ENCODE measurements at regions not wholly inside any gene's neighbourhood (a gene's known extent, or its start where the extent isn't known, plus 50 kb on each side); places are given as distances from the start of the nearest gene placed in this dataset.

DNA sequence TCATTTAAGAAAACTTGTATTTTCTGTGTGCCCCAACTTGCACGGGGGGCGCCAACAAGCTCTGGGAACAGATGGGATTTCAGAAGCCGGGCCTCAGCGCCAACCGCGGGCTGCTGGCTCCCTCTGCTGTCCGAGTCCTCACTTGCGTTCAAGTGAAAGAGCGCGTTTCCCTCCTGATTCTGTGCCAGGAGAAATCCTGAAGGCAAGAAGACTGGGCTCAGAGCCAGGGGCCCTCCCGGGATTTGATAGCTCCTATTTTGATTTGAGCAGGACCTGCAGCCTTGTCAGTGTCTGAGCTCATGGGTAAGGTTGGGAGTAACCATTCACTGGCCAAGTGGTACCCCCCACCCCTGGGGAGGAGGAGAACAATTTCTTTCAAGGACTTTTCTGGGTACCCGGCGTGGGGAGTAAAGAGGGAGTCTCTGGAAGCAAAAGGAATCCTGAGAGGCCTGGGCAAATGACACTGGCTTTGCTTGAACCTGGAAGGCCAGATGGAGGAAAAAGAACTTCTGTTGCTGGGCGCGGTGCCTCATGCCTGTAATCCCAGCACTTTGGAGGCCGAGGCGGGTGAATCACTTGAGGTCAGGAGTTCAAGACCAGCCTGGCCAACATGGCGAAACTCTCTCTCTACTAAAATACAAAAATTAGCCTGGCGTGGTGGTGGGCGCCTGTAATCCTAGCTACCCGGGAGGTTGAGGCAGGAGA lies 179.0 kb upstream of the RGS6 start:
- Histone ChIP-seq H3K79me1 (replicated peaks; ENCODE audit: low read length, poor library complexity, severe bottlenecking) (no peaks in the 10 kb centered on the region), H4K91ac (ENCODE audit: low read length) (no peak overlapping the region), H2BK15ac (ENCODE audit: low read depth, poor library complexity, severe bottlenecking) (no peak overlapping the region), H3K4me2 (ENCODE audit: low read length, poor library complexity, severe bottlenecking) (peak overlapping the region; percentile 64), H4K8ac (ENCODE audit: low read length) (no peak overlapping the region), H3K9me3 (ENCODE audit: control insufficient read depth, low read length) (peaks cover 11% of the 10 kb centered on the region), H2BK12ac (ENCODE audit: low read length in 2 of 2) (no peak overlapping the region), H3K4me3 (ENCODE audit: insufficient read depth in 1 of 2, low read depth in 1 of 2, low read length in 2 of 2) (peak overlapping the region in 1 of 2 experiments; percentile 59), H3K27ac (ENCODE audit: low read length, poor library complexity, severe bottlenecking) (no peak overlapping the region), H2AFZ (ENCODE audit: low read depth, low read length) (no peak overlapping the region), H3K27me3 (ENCODE audit: control insufficient read depth in 1 of 2, insufficient read depth in 1 of 2, low read length in 2 of 2) (no peaks in the 10 kb centered on the region), H3K4ac (ENCODE audit: low read depth in 1 of 2, low read length in 2 of 2) (no peak overlapping the region), H2BK120ac (ENCODE audit: low read depth, low read length) (no peak overlapping the region), H3K9ac (ENCODE audit: low read length) (peak overlapping the region; percentile 82), H3K36me3 (ENCODE audit: control insufficient read depth in 1 of 2, insufficient read depth in 2 of 2, low read depth in 1 of 2, low read length in 2 of 2) (no peaks in the 10 kb centered on the region), H2AK5ac (ENCODE audit: low read length, severe bottlenecking) (no peak overlapping the region), H3K23ac (ENCODE audit: low read length in 2 of 2) (peak overlapping the region in 1 of 2 experiments; percentile 28), H3K4me1 (ENCODE audit: control insufficient read depth, insufficient read depth, low read depth, low read length) (peaks cover 9% of the 10 kb centered on the region), H3K14ac (ENCODE audit: low read length in 2 of 2) (no peak overlapping the region), H3K18ac (ENCODE audit: low read depth in 1 of 2, low read length in 2 of 2) (no peak overlapping the region), H2BK5ac (ENCODE audit: low read depth, low read length, poor library complexity, severe bottlenecking) (no peak overlapping the region)
- 27% methylated on average over 17 of the region's 21 CpGs for WGBS
- DNase-seq, result peak; percentile 79

DNA sequence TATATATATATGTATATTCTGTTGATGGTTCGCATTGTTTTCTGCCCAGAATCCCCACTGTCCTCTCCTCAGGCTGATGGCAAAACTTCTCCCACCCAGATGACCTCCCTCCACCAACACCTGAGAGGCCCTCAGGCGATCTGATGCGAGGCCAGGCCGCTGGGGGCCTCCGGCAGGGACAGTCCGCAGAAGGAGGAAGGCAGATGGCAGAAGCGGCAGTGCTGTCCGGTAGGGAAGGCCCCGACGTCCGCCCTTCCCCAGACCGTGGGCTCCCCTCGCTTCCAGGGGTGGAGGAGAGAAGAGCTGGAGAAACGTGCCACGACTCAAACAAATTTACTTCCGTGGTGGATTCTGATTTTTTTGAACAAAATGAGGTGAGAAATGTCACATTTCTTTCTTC lies 178.3 kb upstream of the RGS6 start:
- Histone ChIP-seq H3K36me3 (ENCODE audit: control insufficient read depth in 1 of 2, insufficient read depth in 2 of 2, low read depth in 1 of 2, low read length in 2 of 2) (no peaks in the 10 kb centered on the region), H3K4me2 (ENCODE audit: low read length, poor library complexity, severe bottlenecking) (no peak overlapping the region), H2BK15ac (ENCODE audit: low read depth, poor library complexity, severe bottlenecking) (no peak overlapping the region), H3K4me1 (ENCODE audit: control insufficient read depth, insufficient read depth, low read depth, low read length) (peaks cover 9% of the 10 kb centered on the region), H2BK120ac (ENCODE audit: low read depth, low read length) (no peak overlapping the region), H3K4me3 (ENCODE audit: insufficient read depth in 1 of 2, low read depth in 1 of 2, low read length in 2 of 2) (no peak overlapping the region), H3K14ac (ENCODE audit: low read length in 2 of 2) (no peak overlapping the region), H4K91ac (ENCODE audit: low read length) (no peak overlapping the region), H2AFZ (ENCODE audit: low read depth, low read length) (no peak overlapping the region), H3K9me3 (ENCODE audit: control insufficient read depth, low read length) (peaks cover 8% of the 10 kb centered on the region), H3K23ac (ENCODE audit: low read length in 2 of 2) (no peak overlapping the region), H2AK5ac (ENCODE audit: low read length, severe bottlenecking) (no peak overlapping the region), H3K27ac (ENCODE audit: low read length, poor library complexity, severe bottlenecking) (no peak overlapping the region), H2BK12ac (ENCODE audit: low read length in 2 of 2) (no peak overlapping the region), H3K79me1 (replicated peaks; ENCODE audit: low read length, poor library complexity, severe bottlenecking) (no peaks in the 10 kb centered on the region), H3K9ac (ENCODE audit: low read length) (no peak overlapping the region), H3K18ac (ENCODE audit: low read depth in 1 of 2, low read length in 2 of 2) (no peak overlapping the region), H3K4ac (ENCODE audit: low read depth in 1 of 2, low read length in 2 of 2) (no peak overlapping the region), H3K27me3 (ENCODE audit: control insufficient read depth in 1 of 2, insufficient read depth in 1 of 2, low read length in 2 of 2) (no peaks in the 10 kb centered on the region), H2BK5ac (ENCODE audit: low read depth, low read length, poor library complexity, severe bottlenecking) (no peak overlapping the region), H4K8ac (ENCODE audit: low read length) (no peak overlapping the region)
- 96% methylated on average over 14 of the region's 16 CpGs for WGBS
- no peak for DNase-seq

GRCh38 chr14:71754422-71755095 lies 177.7 kb upstream of the RGS6 start:
- WGBS, result 83% methylated on average over 17 of the region's 17 CpGs
- Histone ChIP-seq H2BK12ac (ENCODE audit: low read length in 2 of 2) (peak overlapping the region; percentile 55 to 75), H3K27ac (ENCODE audit: low read length, poor library complexity, severe bottlenecking) (no peak overlapping the region), H2AK5ac (ENCODE audit: low read length, severe bottlenecking) (peak overlapping the region; percentile 25), H3K27me3 (ENCODE audit: control insufficient read depth in 1 of 2, insufficient read depth in 1 of 2, low read length in 2 of 2) (no peaks in the 10 kb centered on the region), H4K8ac (ENCODE audit: low read length) (peak overlapping the region; percentile 65), H4K91ac (ENCODE audit: low read length) (no peak overlapping the region), H3K36me3 (ENCODE audit: control insufficient read depth in 1 of 2, insufficient read depth in 2 of 2, low read depth in 1 of 2, low read length in 2 of 2) (no peaks in the 10 kb centered on the region), H2AFZ (ENCODE audit: low read depth, low read length) (no peak overlapping the region), H3K4me2 (ENCODE audit: low read length, poor library complexity, severe bottlenecking) (no peak overlapping the region), H3K4me3 (ENCODE audit: insufficient read depth in 1 of 2, low read depth in 1 of 2, low read length in 2 of 2) (no peak overlapping the region), H3K23ac (ENCODE audit: low read length in 2 of 2) (no peak overlapping the region), H3K4ac (ENCODE audit: low read depth in 1 of 2, low read length in 2 of 2) (no peak overlapping the region), H2BK15ac (ENCODE audit: low read depth, poor library complexity, severe bottlenecking) (no peak overlapping the region), H2BK120ac (ENCODE audit: low read depth, low read length) (no peak overlapping the region), H3K4me1 (ENCODE audit: control insufficient read depth, insufficient read depth, low read depth, low read length) (peaks cover 8% of the 10 kb centered on the region), H3K14ac (ENCODE audit: low read length in 2 of 2) (no peak overlapping the region), H3K18ac (ENCODE audit: low read depth in 1 of 2, low read length in 2 of 2) (no peak overlapping the region), H3K9me3 (ENCODE audit: control insufficient read depth, low read length) (peaks cover 3% of the 10 kb centered on the region), H3K9ac (ENCODE audit: low read length) (no peak overlapping the region), H3K79me1 (replicated peaks; ENCODE audit: low read length, poor library complexity, severe bottlenecking) (no peaks in the 10 kb centered on the region), H2BK5ac (ENCODE audit: low read depth, low read length, poor library complexity, severe bottlenecking) (no peak overlapping the region)
- DNase-seq, result no peak

- Histone ChIP-seq H3K4me2 (ENCODE audit: low read length, poor library complexity, severe bottlenecking) (no peak overlapping the region), H2BK120ac (ENCODE audit: low read depth, low read length) (no peak overlapping the region), H3K27me3 (ENCODE audit: control insufficient read depth in 1 of 2, insufficient read depth in 1 of 2, low read length in 2 of 2) (no peaks in the 10 kb centered on the region), H3K27ac (ENCODE audit: low read length, poor library complexity, severe bottlenecking) (no peak overlapping the region), H3K9ac (ENCODE audit: low read length) (no peak overlapping the region), H3K4ac (ENCODE audit: low read depth in 1 of 2, low read length in 2 of 2) (no peak overlapping the region), H2BK12ac (ENCODE audit: low read length in 2 of 2) (no peak overlapping the region), H2BK15ac (ENCODE audit: low read depth, poor library complexity, severe bottlenecking) (no peak overlapping the region), H2AFZ (ENCODE audit: low read depth, low read length) (no peak overlapping the region), H3K36me3 (ENCODE audit: control insufficient read depth in 1 of 2, insufficient read depth in 2 of 2, low read depth in 1 of 2, low read length in 2 of 2) (no peaks in the 10 kb centered on the region), H3K79me1 (replicated peaks; ENCODE audit: low read length, poor library complexity, severe bottlenecking) (no peaks in the 10 kb centered on the region), H3K23ac (ENCODE audit: low read length in 2 of 2) (no peak overlapping the region), H3K18ac (ENCODE audit: low read depth in 1 of 2, low read length in 2 of 2) (no peak overlapping the region), H2AK5ac (ENCODE audit: low read length, severe bottlenecking) (no peak overlapping the region), H3K4me3 (ENCODE audit: insufficient read depth in 1 of 2, low read depth in 1 of 2, low read length in 2 of 2) (no peak overlapping the region), H4K8ac (ENCODE audit: low read length) (no peak overlapping the region), H3K9me3 (ENCODE audit: control insufficient read depth, low read length) (peaks cover 11% of the 10 kb centered on the region), H2BK5ac (ENCODE audit: low read depth, low read length, poor library complexity, severe bottlenecking) (no peak overlapping the region), H3K4me1 (ENCODE audit: control insufficient read depth, insufficient read depth, low read depth, low read length) (peaks cover 4% of the 10 kb centered on the region), H3K14ac (ENCODE audit: low read length in 2 of 2) (peak overlapping the region in 1 of 2 experiments; percentile 57), H4K91ac (ENCODE audit: low read length) (no peak overlapping the region)
- DNase-seq, result no peak
- WGBS, result 88% methylated on average over 11 of the region's 12 CpGs
These were observed 173.8 kb upstream of the RGS6 start for GRCh38 chr14:71758229-71758951.

Measured in mesenchymal stem cell (in vitro differentiated cells and primary cell).